Transverse colon (tissue), 4 donors: ENCODE measurements at regions not wholly inside any gene's neighbourhood (a gene's known extent, or its start where the extent isn't known, plus 50 kb on each side); places are given as distances from the start of the nearest gene placed in this dataset.

Source experiments
- POLR2A ChIP-seq: fragments of 450-650 bp; IDR thresholded peaks from one replicate; pipeline ENCODE4 v1.6.1; 2016; ENCODE audit warnings: antibody characterized with exemption, mild to moderate bottlenecking, moderate library complexity
- POLR2AphosphoS5 ChIP-seq, 3 donors: sonication (generic); formaldehyde crosslinking; IDR thresholded peaks; one replicate each; pipeline ENCODE4 v1.6.1; 2016; ENCODE audit warnings: antibody characterized with exemption in 3 of 3
- TF ChIP-seq, protein P1 (sequence below), 5 experiments: fragments of 200-600 bp in 3 of 5; fragments of 450-650 bp in 2 of 5; sonication (generic) in 3 of 5; IDR thresholded peaks; 1 replicate in 2 of 5; 2 replicates in 3 of 5; pipeline ENCODE4 v1.5.1; 2016 to 2017; ENCODE audit warnings: antibody characterized with exemption in 5 of 5, inconsistent platforms in 3 of 5, mild to moderate bottlenecking in 2 of 5, moderate library complexity in 1 of 5

- TF ChIP-seq, protein P1, sequence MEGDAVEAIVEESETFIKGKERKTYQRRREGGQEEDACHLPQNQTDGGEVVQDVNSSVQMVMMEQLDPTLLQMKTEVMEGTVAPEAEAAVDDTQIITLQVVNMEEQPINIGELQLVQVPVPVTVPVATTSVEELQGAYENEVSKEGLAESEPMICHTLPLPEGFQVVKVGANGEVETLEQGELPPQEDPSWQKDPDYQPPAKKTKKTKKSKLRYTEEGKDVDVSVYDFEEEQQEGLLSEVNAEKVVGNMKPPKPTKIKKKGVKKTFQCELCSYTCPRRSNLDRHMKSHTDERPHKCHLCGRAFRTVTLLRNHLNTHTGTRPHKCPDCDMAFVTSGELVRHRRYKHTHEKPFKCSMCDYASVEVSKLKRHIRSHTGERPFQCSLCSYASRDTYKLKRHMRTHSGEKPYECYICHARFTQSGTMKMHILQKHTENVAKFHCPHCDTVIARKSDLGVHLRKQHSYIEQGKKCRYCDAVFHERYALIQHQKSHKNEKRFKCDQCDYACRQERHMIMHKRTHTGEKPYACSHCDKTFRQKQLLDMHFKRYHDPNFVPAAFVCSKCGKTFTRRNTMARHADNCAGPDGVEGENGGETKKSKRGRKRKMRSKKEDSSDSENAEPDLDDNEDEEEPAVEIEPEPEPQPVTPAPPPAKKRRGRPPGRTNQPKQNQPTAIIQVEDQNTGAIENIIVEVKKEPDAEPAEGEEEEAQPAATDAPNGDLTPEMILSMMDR (IDR thresholded peaks at IDR 0.05): no peak
- TF ChIP-seq POLR2A: no peak
- no peak for TF ChIP-seq POLR2AphosphoS5 (IDR thresholded peaks at IDR 0.05)
Observed at GRCh38 chr17:51454456-51454978, 194.2 kb downstream of the UTP18 start.
